Amygdala (tissue), 56 donors: ENCODE measurements at regions not wholly inside any gene's neighbourhood (a gene's known extent, or its start where the extent isn't known, plus 50 kb on each side); places are given as distances from the start of the nearest gene placed in this dataset.
A peak's percentile ranks its signal among the peaks of the same experiment; 100 is the strongest.
"Not testable (repeated sequence)": the region's sequence is repeated elsewhere in the genome, so short reads cannot be mapped to it uniquely, and the experiment has no call there.

Source experiments
- DNase-seq, 56 donors: peaks; one replicate each; lab custom pipeline; 2025; lab: John Stamatoyannopoulos, UW

- peak in 4 of 56 donors; percentile 0 to 2 (median 1) for DNase-seq
Observed at GRCh38 chr16:22572331-22573224, 61.9 kb downstream of the NPIPB5 start.

GRCh38 chr16:22573225-22573530, 62.5 kb downstream of the NPIPB5 start:
- DNase-seq = not testable (repeated sequence)

GRCh38 chr16:22576506-22576905, 65.8 kb downstream of the NPIPB5 start:
- not testable (repeated sequence) for DNase-seq

GRCh38 chr16:22583195-22583594, 72.5 kb downstream of the NPIPB5 start:
- not testable (repeated sequence) for DNase-seq

GRCh38 chr16:22584459-22584858, 73.8 kb downstream of the NPIPB5 start:
- not testable (repeated sequence) for DNase-seq

GRCh38 chr16:22584941-22585340, 74.2 kb downstream of the NPIPB5 start:
- DNase-seq = not testable (repeated sequence)

- not testable (repeated sequence) for DNase-seq
Observed at GRCh38 chr16:22585431-22585830, 74.7 kb downstream of the NPIPB5 start.

- not testable (repeated sequence) for DNase-seq
Observed at GRCh38 chr16:22586732-22587131, 76.0 kb downstream of the NPIPB5 start.

GRCh38 chr16:22589757-22590156, 79.1 kb downstream of the NPIPB5 start:
- DNase-seq = not testable (repeated sequence)

- DNase-seq = not testable (repeated sequence)
Observed at GRCh38 chr16:22596445-22597045, 85.9 kb downstream of the NPIPB5 start.

GRCh38 chr16:22603744-22604143, 93.1 kb downstream of the NPIPB5 start:
- not testable (repeated sequence) for DNase-seq

GRCh38 chr16:22606619-22607018, 95.9 kb downstream of the NPIPB5 start:
- not testable (repeated sequence) for DNase-seq

- not testable (repeated sequence) for DNase-seq
Observed at GRCh38 chr16:22609798-22610197, 99.1 kb downstream of the NPIPB5 start.

- not testable (repeated sequence) for DNase-seq
Observed at GRCh38 chr16:22611128-22611527, 100.4 kb downstream of the NPIPB5 start.

GRCh38 chr16:22614271-22614947, 103.7 kb downstream of the NPIPB5 start:
- no peak for DNase-seq

- no peak for DNase-seq
Observed at GRCh38 chr16:22618842-22619241, 108.2 kb downstream of the NPIPB5 start.

- DNase-seq = no peak
Observed at GRCh38 chr16:22621586-22622155, 111.0 kb downstream of the NPIPB5 start.

GRCh38 chr16:22622703-22623102, 112.0 kb downstream of the NPIPB5 start:
- DNase-seq = no peak

- DNase-seq = no peak
Observed at GRCh38 chr16:22623351-22623781, 112.7 kb downstream of the NPIPB5 start.

GRCh38 chr16:22624038-22624799, 113.5 kb downstream of the NPIPB5 start:
- no peak for DNase-seq
